RCC 7860 (cell line): ENCODE measurements at regions not wholly inside any gene's neighbourhood (a gene's known extent, or its start where the extent isn't known, plus 50 kb on each side); places are given as distances from the start of the nearest gene placed in this dataset.
"Not testable (repeated sequence)": the region's sequence is repeated elsewhere in the genome, so short reads cannot be mapped to it uniquely, and the experiment has no call there.

Source experiments
- DNase-seq: peaks from one replicate; pipeline ENCODE4 v3.0.0-alpha.2; 2015; ENCODE audit warnings: low spot score
- FAIRE-seq: peaks from 2 replicates; lab custom pipeline; 2012; peaks lifted over from hg19 to GRCh38; lab: Jason Lieb, UNC

GRCh38 chr11:25741886-25742285 lies 590.0 kb upstream of the ANO3 start:
- FAIRE-seq (no peak), DNase-seq (no peak)

DNA sequence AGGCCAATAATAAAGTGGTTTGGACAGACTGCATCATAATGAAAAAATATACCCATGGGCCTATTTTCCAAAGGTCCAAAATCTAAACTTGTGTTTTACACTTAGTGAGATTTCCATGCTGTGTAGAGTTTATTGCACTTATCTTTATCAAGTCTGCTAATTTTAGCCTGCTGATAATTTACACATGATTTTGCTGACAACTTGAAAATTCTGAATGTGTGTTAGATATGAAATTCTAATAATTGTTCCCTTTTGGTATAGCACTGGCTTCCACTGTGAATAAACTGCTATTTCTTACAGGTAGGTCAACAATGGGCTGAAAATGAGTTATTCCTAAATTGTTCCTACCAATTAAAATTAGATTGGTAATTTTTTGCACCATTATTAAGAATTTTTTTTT lies 589.1 kb upstream of the ANO3 start:
- FAIRE-seq = no peak

GRCh38 chr11:25755381-25755780 lies 576.5 kb upstream of the ANO3 start:
- no peak for DNase-seq
- no peak for FAIRE-seq

More for the DNA sequence above, 589.1 kb upstream of the ANO3 start:
- DNase-seq = no peak

GRCh38 chr11:25755918-25756584 lies 575.9 kb upstream of the ANO3 start:
- DNase-seq (no peak), FAIRE-seq (no peak)

GRCh38 chr11:25758145-25758661 lies 573.7 kb upstream of the ANO3 start:
- FAIRE-seq = no peak
- no peak for DNase-seq

- no peak for DNase-seq
- FAIRE-seq = no peak
Measured at GRCh38 chr11:25766332-25767015, 565.5 kb upstream of the ANO3 start.

DNA sequence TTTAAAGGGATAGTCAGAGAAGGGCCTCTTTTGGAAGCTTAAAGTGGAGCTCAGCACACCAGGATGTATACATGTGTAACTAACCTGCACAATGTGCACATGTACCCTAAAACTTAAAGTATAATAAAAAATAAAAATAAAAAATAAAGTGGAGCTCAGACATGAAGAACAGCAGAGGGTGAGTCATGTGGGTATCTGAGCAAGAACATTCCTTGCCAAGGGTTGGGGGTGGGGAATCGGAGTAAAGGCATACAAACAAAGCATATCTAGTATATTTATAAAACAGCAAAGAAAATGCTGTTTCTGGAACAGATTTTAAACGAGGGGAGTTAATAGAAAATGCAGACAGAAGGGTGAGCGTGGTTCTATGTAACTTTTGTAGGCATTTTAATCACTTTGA lies 562.6 kb upstream of the ANO3 start:
- no peak for FAIRE-seq
- DNase-seq = no peak

DNA sequence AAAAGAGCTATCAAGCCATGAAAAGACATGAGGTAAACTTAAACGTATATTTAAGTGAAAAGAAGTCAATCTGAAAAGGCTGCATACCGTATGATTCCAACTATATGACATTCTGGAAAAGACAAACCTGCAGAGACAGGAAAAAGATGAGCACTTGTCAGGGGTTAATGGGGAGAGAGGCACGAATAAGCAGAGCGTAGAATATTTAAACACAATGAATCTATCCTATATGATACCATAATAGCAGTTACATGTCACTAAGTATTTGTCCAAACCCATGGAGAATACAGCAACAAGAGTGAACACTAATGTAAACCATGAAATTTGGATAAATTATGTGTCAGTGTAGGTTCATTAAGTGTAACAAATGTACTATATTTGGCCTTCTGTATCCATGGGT lies 560.3 kb upstream of the ANO3 start:
- no peak for DNase-seq
- no peak for FAIRE-seq

DNA sequence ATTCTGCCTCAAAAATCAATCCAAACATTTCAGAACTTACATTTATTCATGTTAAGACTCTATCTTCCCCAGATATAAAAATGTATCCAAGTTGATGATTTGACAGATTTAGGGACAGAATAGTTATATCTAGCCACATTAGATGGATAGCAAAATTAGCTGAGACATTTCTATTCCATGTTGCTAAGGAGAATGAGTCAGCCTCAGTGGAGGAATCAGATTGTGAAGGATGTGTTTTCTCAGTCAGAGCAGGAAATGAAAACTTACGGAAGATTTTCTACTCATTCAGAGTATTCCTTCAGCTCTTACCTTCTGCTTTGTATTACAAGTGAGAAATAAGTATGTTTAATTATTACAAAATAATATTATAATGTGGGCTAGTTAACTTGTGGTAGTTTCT lies 556.3 kb upstream of the ANO3 start:
- no peak for FAIRE-seq
- DNase-seq = no peak

DNA sequence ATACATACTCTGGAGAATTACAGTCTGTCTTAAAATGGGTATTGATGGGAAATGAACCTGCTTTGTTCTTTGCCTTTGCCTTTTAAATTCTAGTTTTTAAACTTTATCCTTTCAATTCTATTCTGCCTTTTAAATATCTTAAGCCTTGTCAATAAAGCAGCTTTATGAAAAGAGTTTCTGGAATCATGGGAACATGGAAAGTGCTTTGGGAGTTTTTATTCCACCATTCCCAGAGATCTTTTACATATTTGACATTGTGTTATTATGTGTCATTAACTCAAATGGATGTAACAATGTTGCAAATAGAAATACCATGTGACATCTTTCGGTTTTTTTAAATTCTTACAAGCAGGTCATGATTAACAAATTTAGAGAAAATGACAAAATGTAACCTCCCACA lies 555.7 kb upstream of the ANO3 start:
- DNase-seq (no peak), FAIRE-seq (no peak)

DNA sequence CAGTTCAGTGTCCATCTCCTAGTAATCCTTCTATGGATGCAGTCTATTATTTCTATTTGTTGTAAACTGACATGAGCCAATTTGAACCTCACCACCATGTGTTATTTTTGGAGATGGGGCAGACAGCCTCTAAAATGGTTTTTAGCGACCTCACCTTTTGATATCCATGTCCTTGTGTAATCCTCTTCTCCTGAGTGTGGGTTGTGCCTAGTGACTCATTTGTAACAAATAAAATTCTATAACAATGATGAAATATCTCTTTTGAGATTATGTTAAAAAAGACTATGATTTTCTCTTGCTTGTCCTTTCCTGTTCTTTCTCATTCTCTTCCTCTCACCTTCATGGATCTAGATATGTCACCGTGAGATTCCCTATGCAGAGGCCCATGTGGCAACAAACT lies 554.6 kb upstream of the ANO3 start:
- FAIRE-seq = no peak
- DNase-seq = no peak

DNA sequence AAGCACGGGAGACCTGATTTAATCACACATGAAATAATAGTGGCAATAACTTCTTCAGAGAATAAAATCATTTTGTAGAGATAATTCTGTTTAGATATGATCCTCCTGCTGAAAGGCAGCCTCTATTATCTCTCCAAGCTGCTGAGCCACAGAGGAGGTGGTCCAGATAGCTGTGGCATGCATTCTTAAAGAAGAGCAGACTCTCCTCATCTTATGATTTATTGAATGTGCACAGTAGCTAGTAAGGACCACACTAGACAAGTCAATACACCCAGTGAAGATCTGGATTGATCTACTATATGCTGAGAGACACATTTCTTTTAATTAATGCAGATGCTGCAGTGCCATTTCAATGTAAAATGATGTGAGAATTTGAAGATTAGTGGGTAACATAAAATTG lies 552.9 kb upstream of the ANO3 start:
- FAIRE-seq = no peak
- no peak for DNase-seq

DNA sequence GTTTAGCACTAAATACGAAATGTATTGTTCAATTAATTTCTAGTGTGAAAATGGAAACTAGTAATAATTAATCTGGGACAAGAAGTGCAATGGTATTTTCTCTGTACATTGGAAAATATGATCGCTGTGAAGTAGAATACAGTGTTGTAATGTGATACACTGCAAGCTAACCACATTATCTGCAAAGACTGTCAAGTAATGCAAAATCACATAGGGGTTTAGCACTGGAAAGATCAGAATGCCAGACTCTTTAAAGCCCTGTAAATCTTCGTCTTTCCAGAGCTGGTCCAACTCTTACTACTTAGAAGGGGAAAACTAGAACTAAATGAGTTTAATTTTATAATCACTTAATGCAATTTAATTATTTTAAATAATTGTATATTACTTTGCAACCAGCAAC lies 544.5 kb upstream of the ANO3 start:
- FAIRE-seq (no peak), DNase-seq (no peak)

DNA sequence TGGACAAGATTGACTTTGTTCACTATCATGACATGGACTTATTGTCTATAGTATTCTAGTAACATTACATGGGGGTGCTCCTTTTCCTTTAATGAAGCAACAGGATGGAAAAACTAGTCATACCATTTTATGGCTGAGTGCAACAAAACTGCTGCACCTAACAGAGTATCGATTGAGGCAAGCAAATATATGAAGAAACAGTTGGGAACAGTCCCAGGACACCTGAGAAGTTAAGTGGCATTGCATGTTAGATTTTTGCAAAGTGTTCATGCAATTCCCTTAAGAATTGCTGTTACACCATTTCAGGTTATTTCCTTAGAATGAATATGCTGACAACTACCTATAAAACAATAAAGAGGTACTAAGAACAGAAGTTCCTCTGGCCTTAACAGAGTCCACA lies 541.5 kb upstream of the ANO3 start:
- FAIRE-seq = no peak

GRCh38 chr11:25793637-25794036 lies 538.3 kb upstream of the ANO3 start:
- FAIRE-seq = no peak
- DNase-seq = no peak

More for the DNA sequence above, 541.5 kb upstream of the ANO3 start:
- DNase-seq = no peak

GRCh38 chr11:25794804-25795203 lies 537.1 kb upstream of the ANO3 start:
- DNase-seq (no peak), FAIRE-seq (no peak)

GRCh38 chr11:25816411-25816810 lies 515.5 kb upstream of the ANO3 start:
- FAIRE-seq = no peak
- no peak for DNase-seq

DNA sequence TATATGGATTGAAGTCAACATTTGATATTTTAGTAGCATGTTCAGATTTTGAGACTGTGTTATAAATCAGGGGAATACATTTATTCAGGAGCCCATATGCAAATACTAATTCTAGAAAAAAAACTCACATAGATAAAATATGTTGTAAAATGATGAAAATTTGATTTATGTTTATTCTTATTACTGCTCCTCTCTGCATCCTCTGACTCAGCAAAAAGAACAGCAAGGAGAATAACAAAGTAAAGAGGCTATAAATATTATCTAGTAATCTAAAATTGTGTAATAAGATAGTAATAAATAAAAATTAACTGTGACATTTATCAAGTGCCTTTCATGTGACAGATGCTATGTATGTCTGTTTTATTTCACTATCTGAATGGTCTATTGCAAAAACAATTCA lies 507.2 kb upstream of the ANO3 start:
- no peak for DNase-seq
- FAIRE-seq = no peak

- DNase-seq, FAIRE-seq: not testable (repeated sequence)
Measured at GRCh38 chr11:25831485-25831884, 500.4 kb upstream of the ANO3 start.

DNA sequence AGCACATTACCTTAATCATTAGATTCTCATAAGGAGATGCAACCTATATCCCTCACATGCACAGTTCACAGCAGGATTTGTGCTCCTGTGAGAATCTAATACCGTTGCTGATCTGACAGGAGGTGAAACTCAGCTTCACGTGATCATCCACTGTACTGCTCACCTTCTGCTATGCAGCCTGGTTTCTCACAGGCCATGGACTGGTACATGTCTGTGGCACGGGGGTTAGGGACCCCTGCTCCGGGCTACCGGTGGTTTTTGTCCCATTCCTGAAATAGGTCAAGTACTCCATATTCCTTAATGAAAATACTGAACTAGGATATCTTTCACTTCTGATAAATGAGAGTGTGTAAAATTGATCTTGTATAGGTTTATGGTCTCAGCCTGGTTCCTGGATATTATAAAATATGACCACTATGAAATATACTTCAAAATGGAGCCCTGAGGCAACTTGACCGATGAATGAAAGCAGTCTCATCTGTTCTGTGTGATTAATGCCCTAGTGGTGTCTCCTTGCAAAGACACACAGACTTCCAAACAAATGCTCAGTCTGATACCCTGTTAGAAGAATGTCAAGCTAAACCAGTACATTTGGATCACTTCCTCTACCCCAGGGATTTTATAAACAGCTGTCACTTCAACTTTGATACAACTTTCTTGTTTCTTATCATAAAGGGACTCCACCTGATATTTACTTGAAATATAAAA lies 492.9 kb upstream of the ANO3 start:
- no peak for DNase-seq
- FAIRE-seq = no peak

DNA sequence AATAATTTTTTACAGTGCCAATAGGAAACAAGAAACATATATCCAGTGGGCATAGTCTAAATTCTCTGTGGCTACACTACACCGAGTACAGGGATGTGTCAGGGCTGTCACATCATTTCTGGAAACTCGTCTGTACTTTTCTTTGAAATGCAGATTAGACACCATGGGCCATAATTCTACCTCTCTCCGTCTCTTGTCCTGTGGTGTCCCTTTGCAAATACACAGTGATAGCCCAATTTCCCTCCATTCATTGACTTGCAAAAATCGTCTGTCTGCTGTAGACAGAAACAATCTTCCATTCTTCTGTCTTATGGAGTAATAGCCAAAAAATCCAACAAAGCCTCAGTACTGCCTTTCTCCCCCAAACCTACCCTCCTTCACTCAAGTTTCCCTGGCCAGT lies 487.1 kb upstream of the ANO3 start:
- FAIRE-seq (no peak), DNase-seq (no peak)

DNA sequence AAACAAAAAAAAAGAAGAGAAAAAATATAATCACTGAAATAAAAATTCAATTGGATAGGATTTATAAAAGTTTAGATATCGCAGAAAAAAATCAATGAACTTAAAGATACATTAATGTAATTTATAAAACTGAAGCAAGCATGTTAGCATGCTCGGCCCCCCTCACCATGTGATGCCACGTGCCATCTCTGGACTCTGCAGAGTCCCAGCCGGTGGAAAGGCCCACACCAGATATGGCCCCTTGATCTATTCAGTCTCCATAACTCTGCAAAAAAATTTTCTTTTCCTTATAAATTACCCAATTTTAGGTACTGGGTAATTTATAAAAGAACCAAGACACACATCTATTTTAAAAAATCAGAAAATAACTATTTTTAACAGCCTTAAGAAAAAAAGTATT lies 476.0 kb upstream of the ANO3 start:
- no peak for FAIRE-seq
- no peak for DNase-seq
